ENCODE measurements at regions not wholly inside any gene's neighbourhood (a gene's known extent, or its start where the extent isn't known, plus 50 kb on each side); places are given as distances from the start of the nearest gene placed in this dataset.
"Not testable (repeated sequence)": the region's sequence is repeated elsewhere in the genome, so short reads cannot be mapped to it uniquely, and the experiment has no call there.

DNA sequence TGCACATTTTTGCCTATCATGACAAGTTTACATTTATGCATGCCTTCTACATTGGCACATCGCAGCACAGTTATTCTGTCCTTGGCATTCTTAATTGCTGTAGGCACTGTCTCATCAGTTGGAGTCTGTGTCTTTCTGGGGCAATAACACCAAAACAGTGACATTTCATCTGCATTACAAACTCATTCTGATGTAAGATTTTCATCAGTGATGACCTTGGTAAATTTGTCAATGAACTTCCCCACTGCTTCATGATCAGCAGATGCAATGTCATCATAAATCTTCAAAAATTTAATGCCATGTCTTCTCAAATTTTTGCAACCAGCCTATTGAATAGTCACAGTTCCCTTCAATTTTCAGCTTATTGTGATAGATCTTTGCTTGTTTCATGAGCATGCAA lies 85.5 kb downstream of the CAPZA3 start:
- no peak overlapping the region for H3K4me3 ChIP-seq (ENCODE audit: control insufficient read depth, low read depth, low read length)
- TF ChIP-seq, protein P1, sequence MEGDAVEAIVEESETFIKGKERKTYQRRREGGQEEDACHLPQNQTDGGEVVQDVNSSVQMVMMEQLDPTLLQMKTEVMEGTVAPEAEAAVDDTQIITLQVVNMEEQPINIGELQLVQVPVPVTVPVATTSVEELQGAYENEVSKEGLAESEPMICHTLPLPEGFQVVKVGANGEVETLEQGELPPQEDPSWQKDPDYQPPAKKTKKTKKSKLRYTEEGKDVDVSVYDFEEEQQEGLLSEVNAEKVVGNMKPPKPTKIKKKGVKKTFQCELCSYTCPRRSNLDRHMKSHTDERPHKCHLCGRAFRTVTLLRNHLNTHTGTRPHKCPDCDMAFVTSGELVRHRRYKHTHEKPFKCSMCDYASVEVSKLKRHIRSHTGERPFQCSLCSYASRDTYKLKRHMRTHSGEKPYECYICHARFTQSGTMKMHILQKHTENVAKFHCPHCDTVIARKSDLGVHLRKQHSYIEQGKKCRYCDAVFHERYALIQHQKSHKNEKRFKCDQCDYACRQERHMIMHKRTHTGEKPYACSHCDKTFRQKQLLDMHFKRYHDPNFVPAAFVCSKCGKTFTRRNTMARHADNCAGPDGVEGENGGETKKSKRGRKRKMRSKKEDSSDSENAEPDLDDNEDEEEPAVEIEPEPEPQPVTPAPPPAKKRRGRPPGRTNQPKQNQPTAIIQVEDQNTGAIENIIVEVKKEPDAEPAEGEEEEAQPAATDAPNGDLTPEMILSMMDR (conservative IDR thresholded peaks at IDR 0.05; ENCODE audit: control insufficient read depth, insufficient read depth, low read depth, low read length), result no peak
- no peak for DNase-seq (ENCODE audit: low read depth)

DNA sequence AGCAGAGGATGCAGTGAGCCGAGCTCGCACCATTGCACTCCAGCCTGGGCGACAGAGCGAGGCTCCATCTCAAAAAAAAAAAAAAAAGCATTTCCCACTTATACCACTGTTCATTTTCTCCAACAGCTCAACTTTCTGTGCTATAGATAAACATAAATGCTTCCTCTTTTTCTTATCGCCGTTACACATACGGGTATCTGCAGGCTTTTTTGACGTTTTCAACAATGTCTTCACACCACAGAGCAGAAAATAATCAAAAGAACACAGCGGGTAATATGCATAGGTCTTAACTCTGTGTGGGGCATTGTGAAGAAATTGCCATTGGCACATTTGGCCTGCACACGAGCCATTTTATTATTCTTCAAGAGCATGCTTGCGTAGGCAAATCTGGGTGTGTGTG lies 86.4 kb downstream of the CAPZA3 start:
- no peak for DNase-seq (ENCODE audit: low read depth)
- H3K4me3 ChIP-seq (ENCODE audit: control insufficient read depth, low read depth, low read length), result no peak overlapping the region
- TF ChIP-seq, protein P1 (conservative IDR thresholded peaks at IDR 0.05; ENCODE audit: control insufficient read depth, insufficient read depth, low read depth, low read length), result no peak

DNA sequence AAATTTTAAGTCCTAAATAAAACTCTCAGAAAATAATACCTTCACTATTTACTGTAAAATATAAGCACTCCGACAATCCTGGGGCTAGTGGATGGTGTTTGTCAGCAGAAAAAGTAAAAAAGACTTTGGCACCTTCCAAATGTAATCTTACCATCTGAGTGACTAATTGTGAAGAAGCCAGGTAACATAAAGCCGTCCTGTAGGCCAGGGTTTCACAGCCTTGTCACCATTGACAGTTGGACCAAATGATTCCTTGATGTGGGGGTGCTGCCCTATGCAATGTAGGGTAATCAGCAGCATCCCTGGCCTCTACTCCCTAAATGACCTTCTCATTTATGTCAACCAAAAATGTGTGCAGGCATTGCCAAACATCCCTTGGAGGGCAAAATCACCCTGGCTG lies 87.2 kb downstream of the CAPZA3 start:
- TF ChIP-seq, protein P1 (conservative IDR thresholded peaks at IDR 0.05; ENCODE audit: control insufficient read depth, insufficient read depth, low read depth, low read length), result no peak
- DNase-seq (ENCODE audit: low read depth), result no peak
- no peak overlapping the region for H3K4me3 ChIP-seq (ENCODE audit: control insufficient read depth, low read depth, low read length)

DNA sequence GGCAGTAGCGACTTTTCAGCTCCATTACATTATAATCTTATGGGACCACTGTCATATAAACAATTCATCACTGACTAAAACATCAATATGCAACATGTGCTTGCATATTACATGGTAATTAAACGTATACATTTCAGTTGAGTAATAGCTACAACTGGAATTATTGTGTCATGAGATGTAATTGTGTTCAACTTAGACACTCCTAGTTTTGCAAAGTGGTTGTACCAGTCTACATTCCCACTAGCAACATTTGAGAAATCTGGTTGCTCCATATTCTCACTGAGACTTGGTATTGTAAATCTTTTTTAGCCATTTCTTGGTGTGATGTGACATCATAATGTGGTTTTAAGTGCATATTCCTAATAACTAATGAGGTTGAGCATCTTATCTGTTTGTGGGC lies 90.0 kb downstream of the CAPZA3 start:
- TF ChIP-seq, protein P1 (conservative IDR thresholded peaks at IDR 0.05; ENCODE audit: control insufficient read depth, insufficient read depth, low read depth, low read length), result no peak
- DNase-seq (ENCODE audit: low read depth), result no peak
- no peak overlapping the region for H3K4me3 ChIP-seq (ENCODE audit: control insufficient read depth, low read depth, low read length)

DNA sequence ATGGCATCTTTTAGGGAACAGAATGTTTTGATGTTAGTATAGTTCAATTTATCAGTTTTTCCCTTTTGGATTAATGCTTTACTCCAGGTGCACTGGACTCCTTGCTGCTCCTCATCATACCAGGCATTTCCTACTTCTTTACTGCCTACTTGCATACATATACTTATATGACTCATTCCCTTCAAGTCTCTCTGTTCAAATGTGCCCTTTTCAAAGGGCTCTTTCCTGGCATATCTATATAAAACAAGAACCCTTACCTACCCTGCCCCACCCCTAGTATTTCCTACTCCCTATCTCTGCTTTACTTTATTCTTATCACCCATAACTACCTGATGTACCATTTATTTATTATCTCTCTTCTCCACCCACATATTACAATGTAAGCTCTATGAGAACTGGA lies 90.6 kb downstream of the CAPZA3 start:
- TF ChIP-seq, protein P1 (conservative IDR thresholded peaks at IDR 0.05; ENCODE audit: control insufficient read depth, insufficient read depth, low read depth, low read length), result no peak
- DNase-seq (ENCODE audit: low read depth), result no peak
- H3K4me3 ChIP-seq (ENCODE audit: control insufficient read depth, low read depth, low read length), result no peak overlapping the region

DNA sequence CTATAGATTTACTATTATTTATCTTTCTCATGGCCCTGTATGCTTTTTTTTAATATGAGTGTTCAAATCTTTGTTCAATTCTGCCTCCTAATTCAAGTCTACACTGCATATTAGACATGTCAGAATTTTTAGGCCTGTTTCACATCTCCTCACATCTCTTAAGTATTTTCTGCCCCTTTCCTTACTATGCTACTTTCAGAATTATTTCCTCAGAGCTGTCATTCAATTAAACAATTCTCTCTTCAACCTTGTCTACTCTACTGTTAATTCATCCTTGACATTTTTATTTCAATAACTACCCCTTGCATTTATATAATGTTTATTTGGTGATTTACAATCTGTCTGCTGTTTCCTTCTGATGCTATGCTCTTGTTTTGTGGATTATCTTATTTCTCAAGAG lies 91.1 kb downstream of the CAPZA3 start:
- H3K4me3 ChIP-seq (ENCODE audit: control insufficient read depth, low read depth, low read length), result no peak overlapping the region
- DNase-seq (ENCODE audit: low read depth), result no peak
- TF ChIP-seq, protein P1 (conservative IDR thresholded peaks at IDR 0.05; ENCODE audit: control insufficient read depth, insufficient read depth, low read depth, low read length), result no peak

DNA sequence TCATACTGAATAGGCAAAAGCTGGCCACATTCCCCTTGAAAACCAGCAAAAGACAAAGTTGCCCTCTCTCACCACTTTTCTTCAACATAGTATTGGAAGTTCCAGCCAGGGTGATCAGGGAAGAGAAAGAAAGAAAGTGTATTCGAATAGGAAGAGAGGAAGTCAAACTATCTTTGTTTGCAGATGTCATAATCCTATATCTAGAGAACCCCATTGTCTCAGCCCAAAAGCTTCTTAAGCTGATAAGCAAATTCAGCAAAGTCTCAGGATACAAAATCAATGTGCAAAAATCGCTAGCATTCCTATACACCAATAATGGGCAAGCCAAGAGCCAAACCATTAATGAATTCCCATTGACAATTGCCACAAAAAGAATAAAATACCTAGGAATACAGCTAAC lies 95.0 kb downstream of the CAPZA3 start:
- DNase-seq (ENCODE audit: low read depth); H3K4me3 ChIP-seq (ENCODE audit: control insufficient read depth, low read depth, low read length): not testable (repeated sequence)

Measured in fibroblast of mammary gland (primary cell).